Head of caudate nucleus (tissue), 42 donors: ENCODE measurements at regions not wholly inside any gene's neighbourhood (a gene's known extent, or its start where the extent isn't known, plus 50 kb on each side); places are given as distances from the start of the nearest gene placed in this dataset.
"Not testable (repeated sequence)": the region's sequence is repeated elsewhere in the genome, so short reads cannot be mapped to it uniquely, and the experiment has no call there.

Experiments
- DNase-seq, 42 donors: peaks; one replicate each; pipeline versions ENCODE4 v3.0.0 to v3.0.0-alpha.2; 2020 to 2021; ENCODE audit warnings: mixed read lengths in 7 of 42
- intact Hi-C: fragments of 100-400 bp; cut with DNase I; formaldehyde crosslinking; loops from one replicate; pipeline ENCODE4 v1.15.0; 2022

DNA sequence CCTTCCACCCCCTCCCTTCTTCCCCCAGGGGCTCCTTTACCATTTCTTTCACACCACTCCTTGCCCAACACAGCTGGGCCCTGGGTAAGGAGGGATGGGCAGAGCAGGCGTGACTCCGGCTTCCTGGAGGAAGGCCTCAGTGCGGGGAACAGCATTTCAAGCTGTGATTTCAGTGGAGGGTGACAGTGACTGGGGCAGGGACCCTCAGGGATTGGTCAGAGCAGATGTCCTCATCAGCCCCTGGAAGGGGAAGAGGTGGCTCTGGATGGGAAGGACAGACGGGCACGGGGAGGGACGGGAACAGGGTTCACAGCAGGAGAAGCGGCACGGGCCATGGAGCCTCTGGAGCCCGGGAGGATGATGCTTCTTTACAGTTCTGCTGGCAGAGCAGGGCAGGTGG lies 130.8 kb upstream of the TWIST2 start:
- DNase-seq: peak in 1 of 42 donors; percentile 28
- intact Hi-C loops: no loop called here

DNA sequence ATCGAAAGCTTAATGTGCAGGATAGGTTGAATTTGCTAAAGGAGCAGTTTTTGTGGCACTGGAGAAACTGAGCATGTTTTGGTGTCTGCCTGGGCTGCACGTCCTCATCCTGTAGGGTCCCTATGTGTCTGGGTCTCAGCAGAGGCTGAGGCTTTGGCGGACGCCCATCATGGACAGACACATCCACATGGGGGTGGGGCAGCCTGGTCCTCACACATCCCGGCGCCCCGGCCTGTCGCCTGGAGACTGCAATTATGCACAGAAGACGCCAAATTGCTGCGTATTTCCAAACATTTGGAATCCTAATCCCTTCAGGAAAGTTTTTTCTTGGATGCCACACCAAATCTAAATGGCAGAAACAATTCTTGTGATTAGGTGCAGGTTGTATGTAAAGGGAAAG lies 128.2 kb upstream of the TWIST2 start:
- intact Hi-C loops: no loop called here
- DNase-seq: peak in 1 of 42 donors; percentile 24

DNA sequence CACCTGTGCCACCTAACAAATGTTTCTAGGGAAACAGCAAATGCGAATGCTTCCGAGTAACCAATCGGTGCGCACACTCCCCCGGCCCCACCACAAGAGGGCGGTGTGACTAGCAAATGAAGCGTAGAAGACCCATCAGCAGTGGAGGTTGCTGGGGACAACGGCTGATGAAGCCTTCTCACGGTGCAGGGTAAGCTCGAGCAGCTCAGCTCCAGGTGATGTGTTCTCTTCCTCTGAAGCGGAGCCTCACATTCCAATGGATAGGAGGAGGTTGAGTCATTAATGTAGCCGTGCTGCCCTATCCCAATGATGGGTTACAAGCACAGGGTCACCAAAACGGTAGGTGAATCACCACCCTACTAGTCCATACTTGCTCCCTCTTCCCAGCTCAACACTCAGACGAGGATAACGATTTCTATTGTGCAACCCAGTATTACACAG lies 127.6 kb upstream of the TWIST2 start:
- intact Hi-C loops: no loop called here
- peak in 20 of 42 donors; percentile 7 to 64 (median 24) for DNase-seq

DNA sequence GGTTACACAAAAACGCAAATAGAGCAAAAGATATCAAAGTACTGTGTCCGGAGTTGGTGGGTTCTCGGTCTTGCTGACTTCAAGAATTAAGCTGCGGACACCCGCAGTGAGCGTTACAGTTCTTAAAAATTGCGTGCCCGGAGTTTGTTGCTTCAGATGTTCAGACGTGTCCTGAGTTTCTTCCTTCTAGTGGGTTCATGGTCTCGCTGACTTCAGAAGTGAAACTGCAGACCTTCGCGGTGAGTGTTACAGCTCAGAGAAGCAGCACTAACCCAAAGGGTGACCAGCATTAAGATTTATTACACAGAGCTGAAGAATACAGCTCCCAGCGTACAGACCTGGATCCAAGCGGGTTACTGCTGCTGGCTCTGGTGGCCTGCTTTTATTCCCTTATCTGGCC lies 125.7 kb upstream of the TWIST2 start:
- intact Hi-C loops: no loop called here

DNA sequence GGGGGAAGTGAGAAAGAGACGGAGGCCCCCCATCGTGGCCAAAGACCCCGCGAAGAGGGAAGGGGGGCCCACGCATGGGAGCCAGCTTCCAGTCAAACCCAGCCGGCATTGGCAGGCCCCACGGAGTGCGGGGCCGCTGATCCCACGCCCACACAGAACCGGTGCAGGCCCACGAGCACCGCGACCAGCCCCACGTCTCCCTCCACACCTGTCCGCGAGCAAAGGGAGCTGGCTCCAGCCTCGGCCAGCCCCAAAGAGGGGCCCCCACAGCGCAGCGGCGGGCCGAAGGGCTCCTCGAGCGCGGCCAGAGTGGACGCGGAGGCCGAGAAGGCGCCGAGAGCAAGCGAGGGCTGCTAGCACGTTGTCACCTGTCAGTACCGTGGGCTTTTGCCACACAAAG lies 125.0 kb upstream of the TWIST2 start:
- intact Hi-C loops: no loop called here
- peak in 1 of 42 donors; percentile 4 for DNase-seq

More for the DNA sequence above, 125.7 kb upstream of the TWIST2 start:
- peak in 1 of 42 donors; percentile 9 for DNase-seq

DNA sequence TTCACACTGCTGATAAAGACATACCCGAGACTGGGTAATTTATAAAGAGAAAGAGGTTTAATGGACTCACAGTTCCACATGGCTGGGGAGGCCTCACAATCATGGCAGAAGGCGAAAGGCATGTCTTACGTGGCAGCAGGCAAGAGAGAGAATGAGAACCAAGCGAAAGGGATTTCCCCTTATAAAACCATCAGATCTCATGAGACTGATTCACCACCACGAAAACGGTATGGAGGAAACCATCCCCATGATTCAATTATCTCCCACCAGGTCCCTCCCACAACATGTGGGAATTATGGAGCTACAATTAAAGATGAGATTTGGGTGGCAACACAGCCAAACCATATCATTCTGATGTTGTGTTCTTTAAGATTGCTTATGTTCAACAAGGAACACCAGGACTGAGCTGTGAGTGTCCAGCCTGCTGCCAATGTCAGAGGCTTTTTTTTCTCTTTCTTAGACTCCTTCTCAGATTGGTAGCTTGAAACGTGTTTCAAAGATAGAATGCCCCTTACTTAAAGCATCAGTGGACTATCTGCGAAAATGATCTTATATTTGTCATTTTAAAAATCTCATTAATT lies 124.1 kb upstream of the TWIST2 start:
- intact Hi-C loops: not testable (repeated sequence)
- peak in 1 of 42 donors; percentile 5 for DNase-seq

DNA sequence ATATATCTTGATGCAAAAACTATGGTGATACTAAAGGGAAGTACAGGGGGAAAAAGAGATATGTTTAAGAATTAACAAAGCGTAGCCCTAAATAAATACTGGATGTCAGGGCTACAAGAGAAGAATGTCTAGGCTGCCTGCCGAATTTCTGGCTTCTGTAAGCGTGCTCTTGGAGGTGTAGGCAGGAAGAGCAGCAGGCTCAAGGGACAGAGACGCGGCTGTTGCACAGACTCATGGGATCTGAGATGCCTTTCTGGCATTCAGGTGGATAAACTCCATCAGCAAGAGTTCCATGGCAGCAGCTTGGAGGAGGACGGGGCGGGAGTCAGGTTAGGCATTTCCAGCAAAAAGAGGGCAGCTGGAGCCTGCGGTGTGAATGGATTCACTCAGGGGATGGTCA lies 123.2 kb upstream of the TWIST2 start:
- peak in 1 of 42 donors; percentile 21 for DNase-seq
- intact Hi-C loops: no loop called here

DNA sequence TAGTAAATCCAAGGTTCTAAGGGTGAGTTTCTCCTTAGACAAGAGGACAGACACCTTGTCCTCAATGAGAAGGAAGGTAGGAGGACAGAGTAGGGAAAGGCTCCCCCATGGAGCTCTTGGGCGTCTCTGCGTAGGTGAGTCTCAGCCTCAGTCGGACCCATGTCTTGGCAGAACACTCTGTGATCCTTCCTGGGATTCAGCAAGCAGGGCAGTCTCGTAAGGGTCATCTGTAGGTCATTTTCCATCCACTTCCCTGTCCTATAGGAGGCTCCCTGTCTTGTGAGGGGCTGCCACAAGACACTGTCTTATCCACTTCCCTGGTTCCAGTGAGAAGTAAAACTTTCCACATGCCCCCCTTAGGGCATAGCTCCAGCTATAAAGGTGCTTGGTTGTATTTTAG lies 122.6 kb upstream of the TWIST2 start:
- no peak for DNase-seq
- intact Hi-C loops: no loop called here

DNA sequence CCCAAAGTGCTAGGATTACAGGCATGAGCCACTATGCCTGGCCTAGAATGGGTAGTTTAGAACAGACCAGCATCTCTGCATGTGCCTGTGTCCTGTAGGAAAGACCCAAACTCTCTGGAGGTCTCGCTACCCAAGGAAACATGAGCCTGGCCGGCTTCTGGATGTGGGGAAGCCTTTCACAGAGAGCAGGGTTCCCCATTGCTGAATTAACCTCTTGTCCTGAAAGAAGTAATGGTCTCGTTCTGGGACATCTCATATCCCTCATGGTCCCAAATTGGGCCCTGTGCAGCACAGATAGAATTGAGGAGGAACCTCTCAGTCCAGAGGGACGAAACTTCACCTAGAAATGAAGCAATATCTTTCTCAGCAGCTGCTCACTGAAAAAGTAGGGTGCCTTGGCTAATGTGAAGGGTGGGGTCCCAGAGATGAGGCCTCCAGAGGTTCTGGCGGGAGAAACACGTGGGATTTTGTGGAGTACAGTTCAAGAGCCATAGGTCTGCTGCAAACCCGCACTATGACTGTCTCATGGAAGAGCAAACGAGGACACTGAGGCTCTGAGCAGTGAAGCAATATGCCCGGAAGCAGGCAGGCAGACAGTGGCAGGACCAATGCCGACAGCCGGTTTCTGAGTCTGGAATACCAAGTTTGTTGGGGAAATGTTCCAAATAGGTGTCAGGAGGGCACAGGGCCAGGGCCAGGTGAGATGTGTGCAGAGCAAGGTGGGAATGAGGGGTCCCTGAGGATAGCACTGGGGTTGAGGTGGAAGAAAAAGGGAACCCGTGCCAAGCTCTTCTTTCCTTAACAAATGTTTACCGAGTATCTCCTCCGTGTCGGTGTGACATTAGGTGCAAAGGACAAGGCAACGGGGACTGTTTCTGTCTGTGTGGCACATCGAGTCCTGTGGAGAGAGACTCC lies 121.0 kb upstream of the TWIST2 start:
- no peak for DNase-seq
- intact Hi-C loops: no loop called here

DNA sequence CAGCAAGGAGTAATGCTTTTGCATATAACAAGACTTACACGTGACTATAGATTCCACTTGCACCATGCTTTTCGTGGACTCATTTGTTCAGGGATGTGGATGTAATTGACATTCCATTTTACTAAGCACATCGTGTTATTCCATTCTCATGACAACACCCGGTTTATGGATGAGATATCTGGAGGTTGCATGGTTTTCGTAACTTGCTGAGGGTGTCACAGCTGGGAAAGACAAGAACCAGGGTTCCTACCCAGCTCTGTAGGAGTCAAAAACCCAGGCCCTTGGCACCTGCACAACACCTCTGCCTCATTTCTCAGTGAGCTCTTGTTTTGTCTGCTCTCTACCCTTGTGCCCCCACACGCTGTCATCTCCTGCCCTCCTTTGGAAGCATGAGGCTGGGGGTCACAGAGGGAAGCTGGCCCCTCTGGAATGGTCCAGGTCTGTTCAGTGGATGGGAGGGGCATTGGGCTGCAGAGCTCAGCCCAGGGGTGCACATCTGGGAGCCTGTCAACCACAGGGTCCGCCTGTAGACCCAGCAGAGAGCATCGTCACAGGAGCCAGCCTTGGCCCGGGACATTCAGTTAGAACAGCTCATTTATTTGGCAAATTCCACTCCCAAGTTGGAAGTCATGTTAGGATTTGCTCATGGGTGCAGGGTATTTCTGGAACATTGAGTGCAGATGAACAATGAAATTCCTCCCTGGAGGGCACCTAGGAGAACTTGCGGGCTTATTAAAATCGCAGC lies 120.1 kb upstream of the TWIST2 start:
- intact Hi-C loops: no loop called here
- no peak for DNase-seq

DNA sequence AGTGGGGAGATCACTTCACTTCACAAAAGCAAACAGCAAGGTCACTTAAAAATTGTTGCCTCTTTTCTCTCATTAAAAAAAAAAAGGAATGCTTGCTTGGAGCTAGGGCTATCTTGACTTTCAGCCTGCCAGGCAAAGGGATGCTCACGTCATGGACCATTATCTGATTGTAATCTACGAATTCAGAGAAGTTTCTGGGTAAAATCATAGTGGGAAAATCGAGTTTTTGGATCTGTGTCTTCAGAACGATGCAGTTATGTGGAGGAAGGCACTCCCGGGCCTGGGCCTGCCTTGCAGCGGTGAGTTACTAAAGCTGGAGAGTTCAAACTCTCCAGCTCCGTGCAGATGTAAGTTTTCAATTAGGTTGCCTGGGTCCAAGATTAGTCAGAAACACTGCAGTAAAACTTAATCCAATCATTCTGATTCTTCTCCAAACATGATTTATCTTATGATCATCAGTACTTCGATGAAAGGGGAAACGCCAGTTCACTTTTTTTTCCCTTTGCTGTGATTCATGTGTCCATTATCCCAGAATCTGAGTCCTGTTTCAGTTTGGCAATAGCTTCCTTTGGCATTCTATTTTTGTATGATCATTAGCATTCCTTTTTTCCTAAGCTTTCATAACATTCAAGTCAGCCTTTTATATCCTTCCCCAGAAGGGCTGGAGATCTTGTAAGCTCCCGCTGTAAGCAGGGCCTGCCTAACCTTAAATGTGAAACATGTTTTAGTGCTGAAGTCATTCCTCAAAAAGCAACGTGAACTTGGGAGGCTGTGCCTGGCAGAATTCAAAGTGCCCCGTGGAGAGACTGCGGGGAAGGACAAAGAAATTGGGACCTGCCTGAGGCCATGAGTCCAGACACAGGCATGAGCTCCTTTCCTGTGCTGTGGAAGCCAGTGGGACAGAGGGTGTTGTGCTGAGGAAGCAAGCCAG lies 119.3 kb upstream of the TWIST2 start:
- intact Hi-C loops: no loop called here
- peak in 1 of 42 donors; percentile 39 for DNase-seq

DNA sequence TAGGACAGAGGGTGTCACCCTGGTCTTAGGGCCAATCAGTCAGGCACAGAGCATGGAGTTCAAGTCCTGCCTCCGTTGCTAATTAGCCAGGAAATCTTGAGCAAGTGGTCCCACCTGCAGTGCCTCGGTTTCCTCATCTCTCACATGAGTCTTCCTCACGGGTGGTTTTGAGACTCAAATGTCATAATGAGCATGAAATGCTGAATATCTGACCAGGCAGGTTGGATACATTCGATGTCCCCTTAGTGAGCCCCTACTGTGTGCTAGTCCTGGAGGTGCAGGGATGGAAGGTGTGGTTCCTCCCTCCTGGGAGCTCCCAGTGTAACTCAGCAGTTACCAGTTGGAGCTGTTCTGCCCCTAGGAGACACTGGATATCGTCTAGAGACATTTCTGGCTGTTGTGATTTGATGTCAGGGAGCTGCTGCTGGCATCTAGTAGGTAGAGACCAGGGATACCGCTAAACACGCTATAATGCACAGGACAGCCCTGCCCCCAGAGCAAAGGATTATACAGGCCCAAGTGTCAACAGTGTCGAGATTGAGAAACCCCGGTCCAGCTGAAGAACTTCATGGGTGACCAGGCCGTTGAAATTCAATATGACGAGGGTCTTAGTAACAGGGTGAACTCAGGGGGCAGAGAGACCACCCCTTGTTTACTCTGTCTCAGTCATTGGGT lies 118.5 kb upstream of the TWIST2 start:
- DNase-seq: peak in 1 of 42 donors; percentile 5
- intact Hi-C loops: no loop called here

DNA sequence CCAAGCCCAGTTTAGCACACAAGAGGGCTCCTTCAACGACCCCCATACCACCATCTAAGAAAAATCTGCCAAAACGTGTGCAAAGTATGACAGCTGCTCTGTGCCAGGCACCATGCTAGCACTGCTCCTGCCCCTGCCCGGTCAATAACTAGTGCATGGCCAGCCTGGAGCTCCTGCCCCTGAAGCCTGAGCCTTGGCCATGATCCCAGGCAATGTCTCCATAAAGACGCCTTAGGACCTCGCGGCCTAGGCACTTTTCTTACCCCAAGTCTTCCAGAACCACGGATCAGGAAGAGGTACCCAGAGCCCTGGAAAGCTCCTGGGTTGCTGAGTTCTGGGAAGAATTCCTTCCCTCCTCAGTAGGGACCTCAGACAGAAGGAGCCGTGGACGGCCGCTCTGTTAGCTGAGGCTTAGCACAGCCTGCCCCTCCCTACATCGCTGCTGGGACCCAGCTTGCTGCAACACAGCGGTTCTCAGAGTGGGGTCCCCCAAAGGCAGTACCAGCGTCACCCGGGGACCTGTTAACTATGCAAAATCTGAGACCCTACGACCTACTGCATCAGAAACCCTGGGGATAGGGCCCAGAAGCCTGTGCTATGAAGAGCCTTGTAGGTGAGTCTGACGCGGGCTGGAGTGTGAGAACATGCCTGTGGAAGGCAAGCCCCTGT lies 117.8 kb upstream of the TWIST2 start:
- peak in 1 of 42 donors; percentile 30 for DNase-seq
- intact Hi-C loops: no loop called here

DNA sequence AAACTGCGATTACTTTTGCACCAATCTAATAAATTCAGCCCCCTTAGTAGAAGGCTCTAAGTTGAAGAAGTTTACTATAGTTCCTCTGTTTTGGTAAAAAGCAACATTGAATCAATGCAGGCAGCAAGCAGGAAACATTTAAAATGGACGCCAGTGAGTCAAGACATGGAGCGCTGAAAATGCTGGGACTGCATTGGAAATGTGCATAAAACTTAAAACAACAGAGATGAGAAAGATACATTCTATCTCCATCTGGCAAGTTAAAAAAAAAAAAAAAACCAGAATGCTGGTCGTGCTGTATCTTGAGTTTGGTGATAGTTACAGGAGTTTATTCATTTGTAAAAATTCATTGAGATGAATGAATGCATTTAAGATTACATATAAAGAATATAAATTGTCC lies 117.0 kb upstream of the TWIST2 start:
- DNase-seq: no peak
- intact Hi-C loops: no loop called here

DNA sequence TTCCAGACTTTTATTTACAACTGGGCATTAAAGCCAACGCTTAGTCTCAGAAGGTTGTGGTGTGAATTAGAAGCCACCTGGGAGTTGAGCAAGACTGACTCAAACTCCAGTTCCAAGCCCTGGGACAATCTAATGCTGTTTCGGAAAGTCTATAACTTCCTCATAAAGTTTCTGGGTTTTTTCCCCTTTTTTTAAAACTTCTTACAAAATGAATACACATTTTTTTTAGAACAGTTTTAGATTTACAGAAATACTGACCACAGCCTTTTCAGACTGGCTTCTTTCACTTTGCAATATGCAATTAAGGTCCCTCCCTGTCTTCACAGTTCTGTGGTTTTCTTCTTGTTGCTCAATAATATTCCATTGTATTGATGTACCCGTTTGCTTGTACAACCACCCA lies 115.9 kb upstream of the TWIST2 start:
- intact Hi-C loops: no loop called here
- DNase-seq: peak in 1 of 42 donors; percentile 3

DNA sequence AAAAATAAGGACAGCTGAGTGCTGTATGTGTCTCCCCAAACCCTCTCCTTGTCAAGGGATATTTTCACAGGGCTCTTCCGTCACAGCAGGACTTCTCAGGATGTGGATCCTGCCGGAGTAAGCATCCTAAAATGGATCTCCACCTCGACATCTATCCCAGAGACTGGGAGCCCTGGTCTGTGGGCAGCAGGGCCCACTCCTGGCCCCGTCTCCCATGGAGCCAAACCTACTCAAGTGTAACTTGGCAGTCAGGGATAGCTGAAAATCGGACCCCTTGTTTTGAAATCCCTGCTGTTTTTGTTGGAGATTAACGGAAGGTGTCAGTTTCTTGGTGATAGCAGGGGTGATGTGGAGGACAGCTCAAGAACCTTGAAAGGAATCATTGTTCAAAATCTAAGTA lies 109.0 kb upstream of the TWIST2 start:
- intact Hi-C loops: no loop called here
- peak in 1 of 42 donors; percentile 14 for DNase-seq

DNA sequence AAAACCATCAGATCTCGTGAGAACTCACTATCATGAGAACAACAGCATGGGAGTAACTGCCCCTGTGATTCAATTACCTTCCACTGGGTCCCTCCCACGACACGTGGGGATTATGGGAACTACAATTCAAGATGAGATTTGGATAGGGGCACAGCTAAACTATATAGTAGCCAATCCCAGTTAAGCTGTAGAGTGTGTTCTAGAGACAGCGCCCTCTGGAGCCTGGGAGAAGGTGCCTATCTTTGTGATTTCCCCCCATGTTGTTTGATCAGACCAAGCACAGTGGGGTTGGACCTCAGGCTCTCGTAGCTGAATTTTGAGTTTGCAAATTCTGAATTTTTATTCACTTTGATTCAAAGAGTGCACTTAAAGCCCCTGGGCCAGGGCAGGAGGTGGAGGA lies 108.2 kb upstream of the TWIST2 start:
- DNase-seq: peak in 1 of 42 donors; percentile 4
- intact Hi-C loops: no loop called here

DNA sequence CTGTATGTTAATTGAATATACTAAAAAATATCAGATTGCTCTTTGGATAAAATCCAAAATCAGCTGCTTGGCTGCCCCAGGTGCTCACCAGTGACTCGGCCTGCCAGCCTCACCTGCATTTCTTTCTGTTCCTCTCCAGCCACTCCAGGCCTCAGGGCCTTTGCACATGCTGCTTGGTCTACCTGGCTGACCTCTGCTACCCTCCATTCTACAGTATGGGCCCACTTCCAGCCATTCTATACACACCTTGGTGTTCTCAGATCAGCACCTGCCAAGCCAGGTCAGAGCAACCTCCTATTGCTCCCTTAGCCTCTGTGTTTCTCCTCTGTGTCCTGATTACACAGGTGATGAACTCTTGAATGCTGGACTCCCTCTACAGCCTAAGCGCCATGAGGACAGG lies 106.6 kb upstream of the TWIST2 start:
- peak in 1 of 42 donors; percentile 18 for DNase-seq
- intact Hi-C loops: no loop called here
